ENCODE measurements at regions not wholly inside any gene's neighbourhood (a gene's known extent, or its start where the extent isn't known, plus 50 kb on each side); places are given as distances from the start of the nearest gene placed in this dataset.

DNA sequence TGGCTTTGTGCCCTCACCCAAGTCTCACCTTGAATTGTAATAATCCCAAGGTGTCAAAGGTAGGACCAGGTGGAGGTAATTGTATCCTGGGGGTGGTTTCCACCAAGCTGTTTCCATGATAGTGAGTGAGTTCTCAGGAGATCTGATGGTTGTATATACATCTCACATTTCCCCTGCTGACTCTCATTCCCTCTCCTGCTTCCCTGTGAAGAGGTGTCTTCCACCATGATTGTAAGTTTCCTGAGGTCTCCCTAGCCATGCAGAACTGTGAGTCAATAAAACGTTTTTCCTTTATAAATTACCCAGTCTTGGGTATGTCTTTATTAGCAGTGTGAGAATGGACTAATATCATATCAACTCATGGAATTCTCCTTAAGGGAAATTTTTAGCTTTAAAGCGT, 302.6 kb downstream of the LIG4 start:
- 53% methylated on average over 2 of the region's 2 CpGs for WGBS (ENCODE audit: insufficient coverage, low coverage, low lambda C conversion rate, missing lambda C conversion rate)
- Histone ChIP-seq H3K27ac (no peak overlapping the region), H3K36me3 (no peaks in the 10 kb centered on the region), H3K4me1 (no peaks in the 10 kb centered on the region), H3K9me3 (no peaks in the 10 kb centered on the region), H3K27me3 (no peaks in the 10 kb centered on the region), H3K4me3 (no peak overlapping the region)
- TF ChIP-seq, protein P1, sequence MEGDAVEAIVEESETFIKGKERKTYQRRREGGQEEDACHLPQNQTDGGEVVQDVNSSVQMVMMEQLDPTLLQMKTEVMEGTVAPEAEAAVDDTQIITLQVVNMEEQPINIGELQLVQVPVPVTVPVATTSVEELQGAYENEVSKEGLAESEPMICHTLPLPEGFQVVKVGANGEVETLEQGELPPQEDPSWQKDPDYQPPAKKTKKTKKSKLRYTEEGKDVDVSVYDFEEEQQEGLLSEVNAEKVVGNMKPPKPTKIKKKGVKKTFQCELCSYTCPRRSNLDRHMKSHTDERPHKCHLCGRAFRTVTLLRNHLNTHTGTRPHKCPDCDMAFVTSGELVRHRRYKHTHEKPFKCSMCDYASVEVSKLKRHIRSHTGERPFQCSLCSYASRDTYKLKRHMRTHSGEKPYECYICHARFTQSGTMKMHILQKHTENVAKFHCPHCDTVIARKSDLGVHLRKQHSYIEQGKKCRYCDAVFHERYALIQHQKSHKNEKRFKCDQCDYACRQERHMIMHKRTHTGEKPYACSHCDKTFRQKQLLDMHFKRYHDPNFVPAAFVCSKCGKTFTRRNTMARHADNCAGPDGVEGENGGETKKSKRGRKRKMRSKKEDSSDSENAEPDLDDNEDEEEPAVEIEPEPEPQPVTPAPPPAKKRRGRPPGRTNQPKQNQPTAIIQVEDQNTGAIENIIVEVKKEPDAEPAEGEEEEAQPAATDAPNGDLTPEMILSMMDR (IDR thresholded peaks at IDR 0.05) = no peak
- TF ChIP-seq POLR2A (IDR thresholded peaks at IDR 0.05) = no peak
- intact Hi-C loops (cut with DNase I) = no loop called here
- ATAC-seq (no peak), DNase-seq (no peak)

DNA sequence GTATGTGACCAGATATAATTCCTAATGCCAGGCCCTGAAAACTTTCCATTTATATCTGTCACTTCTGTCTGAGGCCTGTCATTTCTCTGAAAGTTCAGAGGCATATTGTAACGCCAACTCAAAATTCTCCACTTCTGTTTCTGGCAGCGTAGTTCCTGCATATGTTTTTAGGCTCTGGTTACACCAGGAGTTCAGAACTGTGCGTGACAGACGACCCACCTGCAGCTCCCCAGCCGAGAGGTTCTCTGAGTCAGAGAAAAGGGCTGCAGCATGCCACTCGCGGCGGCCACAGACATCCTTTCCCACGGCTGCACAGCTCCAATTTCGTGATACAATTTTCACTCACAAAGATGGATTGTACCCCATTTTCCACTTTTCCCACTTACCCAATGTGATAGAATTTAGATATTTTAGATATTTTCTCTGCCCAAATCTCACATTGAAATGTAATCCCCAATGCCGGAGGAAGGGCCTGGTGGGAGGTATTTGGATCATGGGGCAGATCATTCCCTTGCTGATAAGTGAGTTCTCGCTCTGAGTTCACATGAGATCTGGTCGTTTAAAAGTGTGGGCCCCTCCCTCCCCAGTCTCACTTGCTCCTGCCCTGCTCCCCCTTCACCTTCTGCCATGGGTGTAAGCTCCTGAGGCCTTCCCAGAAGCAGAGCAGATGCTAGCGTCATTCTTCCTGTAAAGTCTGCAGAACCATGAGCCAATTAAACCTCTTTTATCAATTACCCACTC, 308.1 kb downstream of the LIG4 start:
- no peak for TF ChIP-seq POLR2A (IDR thresholded peaks at IDR 0.05)
- TF ChIP-seq, protein P1 (IDR thresholded peaks at IDR 0.05) = no peak

DNA sequence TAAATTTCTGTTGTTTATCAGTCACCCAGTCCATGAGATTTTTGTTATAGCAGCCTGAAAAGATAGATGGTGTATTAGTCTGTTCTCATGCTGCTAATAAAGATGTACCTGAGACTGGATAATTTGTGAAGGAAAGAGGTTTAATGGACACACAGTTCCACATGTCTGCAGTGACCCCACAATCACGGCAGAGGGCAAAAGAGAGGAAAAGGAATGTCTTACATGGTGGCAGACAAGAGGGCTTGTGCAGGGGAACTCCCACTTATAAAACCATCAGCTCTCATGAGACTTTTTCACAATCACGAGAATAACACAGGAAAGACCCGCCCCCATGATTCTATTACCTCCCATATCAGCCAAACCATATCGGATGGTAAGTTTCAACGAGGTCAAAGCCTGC, 309.2 kb downstream of the LIG4 start:
- no peaks in the 10 kb centered on the region for H3K36me3 ChIP-seq
- WGBS (ENCODE audit: insufficient coverage, low coverage, low lambda C conversion rate, missing lambda C conversion rate) = 61% methylated on average over 5 of the region's 5 CpGs
- no peak for DNase-seq
- no peak overlapping the region for H3K27ac ChIP-seq
- no peaks in the 10 kb centered on the region for H3K27me3 ChIP-seq
- no peaks in the 10 kb centered on the region for H3K4me1 ChIP-seq
- no peak for TF ChIP-seq POLR2A (IDR thresholded peaks at IDR 0.05)
- TF ChIP-seq, protein P1 (IDR thresholded peaks at IDR 0.05) = no peak
- intact Hi-C loops (cut with DNase I) = no loop called here
- no peak overlapping the region for H3K4me3 ChIP-seq
- H3K9me3 ChIP-seq = no peaks in the 10 kb centered on the region
- no peak for ATAC-seq

More for the DNA sequence above, 308.1 kb downstream of the LIG4 start:
- H3K27me3 ChIP-seq = no peaks in the 10 kb centered on the region
- intact Hi-C loops (cut with DNase I) = no loop called here
- ATAC-seq (no peak), DNase-seq (no peak)
- H3K4me1 ChIP-seq = no peaks in the 10 kb centered on the region
- no peaks in the 10 kb centered on the region for H3K9me3 ChIP-seq
- H3K36me3 ChIP-seq = no peaks in the 10 kb centered on the region
- WGBS (ENCODE audit: insufficient coverage, low coverage, low lambda C conversion rate, missing lambda C conversion rate) = 66% methylated on average over 6 of the region's 14 CpGs
- no peak overlapping the region for H3K27ac ChIP-seq
- H3K4me3 ChIP-seq = no peak overlapping the region

DNA sequence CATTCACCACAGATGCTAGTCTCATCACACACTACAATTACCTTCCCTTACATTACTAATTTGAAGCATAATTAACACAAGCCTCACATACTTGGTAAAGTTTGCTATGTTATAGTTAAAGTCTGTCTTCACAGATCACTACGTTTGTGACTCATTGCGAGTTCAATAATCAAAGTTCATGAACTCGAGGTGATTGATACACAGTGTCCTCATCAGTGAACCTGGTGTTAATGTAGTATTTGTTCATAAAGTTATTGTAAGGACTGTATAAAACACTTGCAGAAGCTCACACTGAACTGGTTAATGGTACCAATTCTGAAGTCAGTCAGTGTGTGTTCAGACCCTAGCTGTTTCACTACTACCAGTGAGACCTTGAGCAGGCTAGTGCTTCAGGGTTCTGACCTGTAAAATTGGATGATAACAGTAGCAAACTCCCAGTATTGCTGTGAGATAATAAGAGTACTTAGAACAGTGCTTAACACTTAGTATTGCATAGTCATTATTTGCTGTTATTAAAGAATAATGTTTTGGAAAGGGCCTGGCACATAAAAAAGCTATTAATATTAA, 313.3 kb downstream of the LIG4 start:
- Histone ChIP-seq H3K36me3 (no peaks in the 10 kb centered on the region), H3K9me3 (no peaks in the 10 kb centered on the region), H3K27ac (no peak overlapping the region), H3K27me3 (no peaks in the 10 kb centered on the region), H3K4me1 (no peaks in the 10 kb centered on the region), H3K4me3 (no peak overlapping the region)
- no peak for ATAC-seq
- intact Hi-C loops (cut with DNase I) = no loop called here
- TF ChIP-seq, protein P1 (IDR thresholded peaks at IDR 0.05) = no peak
- TF ChIP-seq POLR2A (IDR thresholded peaks at IDR 0.05) = no peak
- WGBS (ENCODE audit: insufficient coverage, low coverage, low lambda C conversion rate, missing lambda C conversion rate) = 36% methylated on average over 3 of the region's 3 CpGs
- DNase-seq = no peak
